GM12865 (cell line): ENCODE measurements at regions not wholly inside any gene's neighbourhood (a gene's known extent, or its start where the extent isn't known, plus 50 kb on each side); places are given as distances from the start of the nearest gene placed in this dataset.

ENCODE experiments used
- DNase-seq: peaks from one replicate; pipeline ENCODE4 v3.0.0; 2010; ENCODE audit warnings: low read depth
- H3K4me3 ChIP-seq: 2 replicates; pipeline ENCODE4 v1.5.1; 2011; ENCODE audit warnings: mild to moderate bottlenecking, low read depth, low read length, control low read depth
- CTCF ChIP-seq: IDR thresholded peaks from 2 replicates; pipeline ENCODE4 v1.5.1; 2011; ENCODE audit warnings: low read length, control low read depth, low read depth, inconsistent platforms; ENCODE audit not compliant: insufficient read depth; ENCODE audit errors: missing control alignments

- H3K4me3 ChIP-seq, result no peak overlapping the region
- TF ChIP-seq CTCF, result no peak
- no peak for DNase-seq
These were observed 774.8 kb upstream of the ID2 start for GRCh38 chr2:7907041-7907440.

GRCh38 chr2:7910752-7911151 lies 771.1 kb upstream of the ID2 start:
- H3K4me3 ChIP-seq, result no peak overlapping the region
- no peak for DNase-seq
- no peak for TF ChIP-seq CTCF

GRCh38 chr2:7911196-7911595 lies 770.7 kb upstream of the ID2 start:
- no peak overlapping the region for H3K4me3 ChIP-seq
- TF ChIP-seq CTCF, result no peak
- DNase-seq, result no peak

GRCh38 chr2:7913974-7914373 lies 767.9 kb upstream of the ID2 start:
- no peak overlapping the region for H3K4me3 ChIP-seq
- DNase-seq, result no peak
- TF ChIP-seq CTCF, result no peak

- H3K4me3 ChIP-seq, result no peak overlapping the region
- no peak for TF ChIP-seq CTCF
- DNase-seq, result no peak
These were observed 766.4 kb upstream of the ID2 start for GRCh38 chr2:7915302-7916091.

- no peak for TF ChIP-seq CTCF
- no peak overlapping the region for H3K4me3 ChIP-seq
- no peak for DNase-seq
These were observed 765.2 kb upstream of the ID2 start for GRCh38 chr2:7916670-7917069.

- no peak overlapping the region for H3K4me3 ChIP-seq
- no peak for TF ChIP-seq CTCF
- no peak for DNase-seq
These were observed 762.3 kb upstream of the ID2 start for GRCh38 chr2:7919510-7919909.
